ENCODE measurements at regions not wholly inside any gene's neighbourhood (a gene's known extent, or its start where the extent isn't known, plus 50 kb on each side); places are given as distances from the start of the nearest gene placed in this dataset.

DNA sequence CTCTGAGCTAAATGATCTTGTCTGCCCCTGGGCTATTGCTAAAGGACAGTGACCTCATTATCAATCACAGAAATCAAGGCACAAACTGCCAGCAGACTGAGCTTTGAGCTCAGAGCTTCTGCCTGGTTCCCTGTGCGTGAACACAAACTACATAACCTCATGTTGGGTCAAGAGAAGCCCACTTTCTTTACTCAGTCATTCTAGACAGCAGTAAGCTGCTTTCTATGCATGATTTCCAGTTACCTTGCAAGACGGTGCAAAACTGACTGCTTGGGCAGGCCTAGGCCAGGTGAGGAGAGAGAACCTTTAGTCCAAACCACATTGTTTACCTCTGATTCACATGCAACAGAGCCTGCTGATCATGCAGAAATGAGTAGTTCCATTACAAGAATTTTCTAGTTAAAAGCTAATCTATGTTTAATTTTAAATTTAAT is 75.1 kb downstream of the ARRDC4 start:
- H3K79me2 ChIP-seq (ENCODE audit: insufficient read depth, low read depth, low read length) = no peaks in the 10 kb centered on the region
- BruUV-seq (replicated peaks) = no TSS peak
- H4K20me1 ChIP-seq (ENCODE audit: insufficient read depth, low read length) = no peaks in the 10 kb centered on the region
- ChIA-PET POLR2A (no interaction called here), CTCF (ENCODE audit: unreplicated experiment) (no interaction called here)
- DNase-seq (ENCODE audit: low spot score) = no peak
- H3K27ac ChIP-seq (ENCODE audit: low read depth, low read length, poor library complexity, severe bottlenecking) = no peak overlapping the region
- no peak overlapping the region for H3K4me3 ChIP-seq (ENCODE audit: low read depth, low read length, poor library complexity, severe bottlenecking)
- H3K36me3 ChIP-seq (ENCODE audit: insufficient read depth, low read length) = no peaks in the 10 kb centered on the region
- H3K9me3 ChIP-seq (ENCODE audit: low read length) = no peaks in the 10 kb centered on the region
- no peaks in the 10 kb centered on the region for H3K4me1 ChIP-seq (ENCODE audit: insufficient read depth, low read length, poor library complexity, severe bottlenecking)
- no peaks in the 10 kb centered on the region for H3K9me2 ChIP-seq (ENCODE audit: insufficient read depth, low read length)
- H2AFZ ChIP-seq (ENCODE audit: low read length) = no peak overlapping the region
- H3K4me2 ChIP-seq (ENCODE audit: low read length) = no peak overlapping the region
- TF ChIP-seq, protein P1, sequence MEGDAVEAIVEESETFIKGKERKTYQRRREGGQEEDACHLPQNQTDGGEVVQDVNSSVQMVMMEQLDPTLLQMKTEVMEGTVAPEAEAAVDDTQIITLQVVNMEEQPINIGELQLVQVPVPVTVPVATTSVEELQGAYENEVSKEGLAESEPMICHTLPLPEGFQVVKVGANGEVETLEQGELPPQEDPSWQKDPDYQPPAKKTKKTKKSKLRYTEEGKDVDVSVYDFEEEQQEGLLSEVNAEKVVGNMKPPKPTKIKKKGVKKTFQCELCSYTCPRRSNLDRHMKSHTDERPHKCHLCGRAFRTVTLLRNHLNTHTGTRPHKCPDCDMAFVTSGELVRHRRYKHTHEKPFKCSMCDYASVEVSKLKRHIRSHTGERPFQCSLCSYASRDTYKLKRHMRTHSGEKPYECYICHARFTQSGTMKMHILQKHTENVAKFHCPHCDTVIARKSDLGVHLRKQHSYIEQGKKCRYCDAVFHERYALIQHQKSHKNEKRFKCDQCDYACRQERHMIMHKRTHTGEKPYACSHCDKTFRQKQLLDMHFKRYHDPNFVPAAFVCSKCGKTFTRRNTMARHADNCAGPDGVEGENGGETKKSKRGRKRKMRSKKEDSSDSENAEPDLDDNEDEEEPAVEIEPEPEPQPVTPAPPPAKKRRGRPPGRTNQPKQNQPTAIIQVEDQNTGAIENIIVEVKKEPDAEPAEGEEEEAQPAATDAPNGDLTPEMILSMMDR (conservative IDR thresholded peaks at IDR 0.05; ENCODE audit: low read length) = no peak
- no peak for TF ChIP-seq EZH2phosphoT487 (IDR thresholded peaks at IDR 0.05; ENCODE audit: borderline replicate concordance, low read depth, low read length)
- intact Hi-C loops (cut with micrococcal nuclease; ENCODE audit: unreplicated experiment) = no loop called here

DNA sequence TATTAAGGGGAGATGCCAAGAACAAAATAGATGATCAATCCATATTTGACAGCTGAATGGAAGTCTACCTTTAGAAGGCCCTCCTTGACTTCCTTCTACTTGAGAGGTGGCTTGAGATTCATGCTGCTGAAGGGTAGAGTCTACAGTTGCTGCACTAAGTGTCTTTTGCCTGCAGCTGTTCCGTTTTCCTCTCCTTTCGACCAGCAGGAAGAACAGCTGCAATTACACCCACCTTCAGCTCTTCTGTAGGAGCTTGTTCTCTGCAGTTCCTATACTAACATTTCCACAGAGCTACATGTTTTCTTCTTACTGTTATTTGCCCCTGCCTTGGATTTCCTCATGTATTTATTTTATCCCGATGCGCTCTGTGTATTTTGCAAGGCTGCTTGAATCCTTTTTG is 79.1 kb downstream of the ARRDC4 start:
- intact Hi-C loops (cut with micrococcal nuclease; ENCODE audit: unreplicated experiment) = no loop called here
- no peak overlapping the region for H2AFZ ChIP-seq (ENCODE audit: low read length)
- H3K9me2 ChIP-seq (ENCODE audit: insufficient read depth, low read length) = no peaks in the 10 kb centered on the region
- no peaks in the 10 kb centered on the region for H4K20me1 ChIP-seq (ENCODE audit: insufficient read depth, low read length)
- no peak for DNase-seq (ENCODE audit: low spot score)
- no peaks in the 10 kb centered on the region for H3K9me3 ChIP-seq (ENCODE audit: low read length)
- H3K27ac ChIP-seq (ENCODE audit: low read depth, low read length, poor library complexity, severe bottlenecking) = no peak overlapping the region
- H3K4me1 ChIP-seq (ENCODE audit: insufficient read depth, low read length, poor library complexity, severe bottlenecking) = no peaks in the 10 kb centered on the region
- ChIA-PET POLR2A (no interaction called here), CTCF (ENCODE audit: unreplicated experiment) (no interaction called here)
- H3K4me3 ChIP-seq (ENCODE audit: low read depth, low read length, poor library complexity, severe bottlenecking) = no peak overlapping the region
- no TSS peak for BruUV-seq (replicated peaks)
- no peaks in the 10 kb centered on the region for H3K36me3 ChIP-seq (ENCODE audit: insufficient read depth, low read length)
- H3K79me2 ChIP-seq (ENCODE audit: insufficient read depth, low read depth, low read length) = no peaks in the 10 kb centered on the region
- H3K4me2 ChIP-seq (ENCODE audit: low read length) = no peak overlapping the region
- TF ChIP-seq EZH2phosphoT487 (IDR thresholded peaks at IDR 0.05; ENCODE audit: borderline replicate concordance, low read depth, low read length) = no peak
- TF ChIP-seq, protein P1 (conservative IDR thresholded peaks at IDR 0.05; ENCODE audit: low read length) = no peak

DNA sequence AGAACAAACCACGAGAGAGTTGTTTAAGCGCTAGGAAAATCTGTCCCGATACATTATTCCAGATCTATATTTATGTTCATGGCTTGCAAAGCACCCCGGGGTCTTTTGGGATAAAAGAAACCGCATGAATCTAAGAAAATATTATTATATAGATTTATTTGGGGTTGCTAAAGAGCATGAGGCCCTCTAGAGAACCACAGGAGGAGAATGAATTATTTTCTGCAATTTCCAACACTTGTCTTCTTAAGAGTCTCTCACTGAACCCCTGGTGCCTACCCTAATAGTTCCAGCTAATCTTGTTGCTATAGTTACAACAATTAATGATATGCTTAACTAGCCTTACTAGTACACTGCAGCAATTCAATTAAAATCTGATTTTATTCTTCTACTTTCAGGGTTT is 79.6 kb downstream of the ARRDC4 start:
- Histone ChIP-seq H3K4me3 (ENCODE audit: low read depth, low read length, poor library complexity, severe bottlenecking) (no peak overlapping the region), H3K9me2 (ENCODE audit: insufficient read depth, low read length) (no peaks in the 10 kb centered on the region)
- no TSS peak for BruUV-seq (replicated peaks)

More for the DNA sequence above, 79.6 kb downstream of the ARRDC4 start:
- no peaks in the 10 kb centered on the region for H3K9me3 ChIP-seq (ENCODE audit: low read length)
- no peaks in the 10 kb centered on the region for H3K36me3 ChIP-seq (ENCODE audit: insufficient read depth, low read length)
- H4K20me1 ChIP-seq (ENCODE audit: insufficient read depth, low read length) = no peaks in the 10 kb centered on the region
- H3K4me2 ChIP-seq (ENCODE audit: low read length) = no peak overlapping the region
- H3K79me2 ChIP-seq (ENCODE audit: insufficient read depth, low read depth, low read length) = no peaks in the 10 kb centered on the region
- CTCF ChIA-PET (ENCODE audit: unreplicated experiment) = no interaction called here
- no peak overlapping the region for H2AFZ ChIP-seq (ENCODE audit: low read length)
- no peak for DNase-seq (ENCODE audit: low spot score)
- POLR2A ChIA-PET = no interaction called here
- no peak overlapping the region for H3K27ac ChIP-seq (ENCODE audit: low read depth, low read length, poor library complexity, severe bottlenecking)
- intact Hi-C loops (cut with micrococcal nuclease; ENCODE audit: unreplicated experiment) = no loop called here
- no peak for TF ChIP-seq EZH2phosphoT487 (IDR thresholded peaks at IDR 0.05; ENCODE audit: borderline replicate concordance, low read depth, low read length)
- TF ChIP-seq, protein P1 (conservative IDR thresholded peaks at IDR 0.05; ENCODE audit: low read length) = no peak
- no peaks in the 10 kb centered on the region for H3K4me1 ChIP-seq (ENCODE audit: insufficient read depth, low read length, poor library complexity, severe bottlenecking)
